HEK293 (cell line): ENCODE measurements at regions not wholly inside any gene's neighbourhood (a gene's known extent, or its start where the extent isn't known, plus 50 kb on each side); places are given as distances from the start of the nearest gene placed in this dataset.

ENCODE experiments used
- BCL6B ChIP-seq: fragments of 450-650 bp; formaldehyde crosslinking; IDR thresholded peaks from 2 replicates; pipeline ENCODE4 v1.5.1; 2017; ENCODE audit warnings: missing biosample characterization, missing genetic modification characterization
- ELK4 ChIP-seq: IDR thresholded peaks from 2 replicates; pipeline ENCODE4 v1.6.1; 2011; ENCODE audit warnings: mild to moderate bottlenecking, low read depth, low read length, borderline replicate concordance
- GFI1B ChIP-seq: fragments of 450-650 bp; formaldehyde crosslinking; IDR thresholded peaks from 2 replicates; pipeline ENCODE4 v1.5.1; 2016; ENCODE audit warnings: missing biosample characterization, missing genetic modification characterization
- HOXD13 ChIP-seq: sonication (generic); formaldehyde crosslinking; IDR thresholded peaks from 2 replicates; pipeline ENCODE4 v1.8.0; 2022; ENCODE audit warnings: missing genetic modification reagents, borderline replicate concordance
- MEIS1 ChIP-seq: sonication (generic); formaldehyde crosslinking; IDR thresholded peaks from 2 replicates; pipeline ENCODE4 v1.8.1; 2022; ENCODE audit warnings: missing genetic modification reagents, mild to moderate bottlenecking, borderline replicate concordance
- TRIM28 ChIP-seq: IDR thresholded peaks from 2 replicates; pipeline ENCODE4 v1.6.1; 2011; ENCODE audit warnings: low read length, control low read depth, borderline replicate concordance
- ZNF121 ChIP-seq: fragments of 450-650 bp; formaldehyde crosslinking; IDR thresholded peaks from 2 replicates; pipeline ENCODE4 v1.5.1; 2016; ENCODE audit warnings: missing biosample characterization, missing genetic modification characterization
- ZNF148 ChIP-seq: fragments of 450-650 bp; formaldehyde crosslinking; IDR thresholded peaks from 2 replicates; pipeline ENCODE4 v1.5.0; 2017; ENCODE audit warnings: missing biosample characterization, missing genetic modification characterization, borderline replicate concordance
- ZNF157 ChIP-seq: fragments of 450-650 bp; formaldehyde crosslinking; IDR thresholded peaks from 2 replicates; pipeline ENCODE4 v1.5.1; 2016; ENCODE audit warnings: missing biosample characterization, missing genetic modification characterization
- ZNF16 ChIP-seq: fragments of 450-650 bp; formaldehyde crosslinking; IDR thresholded peaks from 2 replicates; pipeline ENCODE4 v1.5.1; 2016; ENCODE audit warnings: low read depth, missing biosample characterization, missing genetic modification characterization
- ZNF184 ChIP-seq: fragments of 450-650 bp; IDR thresholded peaks from 2 replicates; pipeline ENCODE4 v1.5.1; 2018; ENCODE audit warnings: missing biosample characterization, mild to moderate bottlenecking, missing genetic modification characterization
- ZNF19 ChIP-seq: fragments of 450-650 bp; formaldehyde crosslinking; IDR thresholded peaks from 2 replicates; pipeline ENCODE4; 2016; ENCODE audit warnings: missing biosample characterization, missing genetic modification characterization, low read depth
- ZNF324 ChIP-seq: fragments of 450-650 bp; formaldehyde crosslinking; IDR thresholded peaks from 2 replicates; pipeline ENCODE4 v1.5.1; 2016; ENCODE audit warnings: missing biosample characterization, missing genetic modification characterization
- ZNF354C ChIP-seq: fragments of 450-650 bp; formaldehyde crosslinking; IDR thresholded peaks from 2 replicates; pipeline ENCODE4 v1.5.1; 2016; ENCODE audit warnings: missing biosample characterization, missing genetic modification characterization, low read depth, borderline replicate concordance
- ZNF37A ChIP-seq: fragments of 450-650 bp; IDR thresholded peaks from 2 replicates; pipeline ENCODE4 v1.5.1; 2018; ENCODE audit warnings: missing biosample characterization, missing genetic modification characterization
- ZNF404 ChIP-seq: fragments of 450-650 bp; formaldehyde crosslinking; IDR thresholded peaks from 2 replicates; pipeline ENCODE4 v1.5.1; 2017; ENCODE audit warnings: missing biosample characterization, missing genetic modification characterization
- ZNF423 ChIP-seq: fragments of 450-650 bp; formaldehyde crosslinking; IDR thresholded peaks from 2 replicates; pipeline ENCODE4 v1.5.1; 2016; ENCODE audit warnings: missing biosample characterization, missing genetic modification characterization
- ZNF48 ChIP-seq: fragments of 450-650 bp; formaldehyde crosslinking; IDR thresholded peaks from 2 replicates; pipeline ENCODE4 v1.5.1; 2016; ENCODE audit warnings: missing biosample characterization, missing genetic modification characterization
- ZNF548 ChIP-seq: fragments of 450-650 bp; formaldehyde crosslinking; IDR thresholded peaks from 2 replicates; pipeline ENCODE4 v1.5.1; 2016; ENCODE audit warnings: missing biosample characterization, missing genetic modification characterization
- ZNF639 ChIP-seq: fragments of 450-650 bp; formaldehyde crosslinking; IDR thresholded peaks from 2 replicates; pipeline ENCODE4 v1.5.1; 2016; ENCODE audit warnings: missing biosample characterization, missing genetic modification characterization
- ZNF664 ChIP-seq: fragments of 450-650 bp; formaldehyde crosslinking; IDR thresholded peaks from 2 replicates; pipeline ENCODE4 v1.5.1; 2016; ENCODE audit warnings: missing biosample characterization, missing genetic modification characterization
- ZNF707 ChIP-seq: fragments of 450-650 bp; formaldehyde crosslinking; IDR thresholded peaks from 2 replicates; pipeline ENCODE4 v1.5.1; 2016; ENCODE audit warnings: missing biosample characterization, missing genetic modification characterization
- ZNF768 ChIP-seq: fragments of 450-650 bp; formaldehyde crosslinking; IDR thresholded peaks from 2 replicates; pipeline ENCODE4 v1.5.1; 2018; ENCODE audit warnings: missing biosample characterization, mild to moderate bottlenecking, missing genetic modification characterization
- ZNF776 ChIP-seq: fragments of 450-650 bp; formaldehyde crosslinking; IDR thresholded peaks from 2 replicates; pipeline ENCODE4 v1.5.0; 2017; ENCODE audit warnings: missing biosample characterization, missing genetic modification characterization, borderline replicate concordance
- ZXDB ChIP-seq: fragments of 450-650 bp; formaldehyde crosslinking; IDR thresholded peaks from 2 replicates; pipeline ENCODE4 v1.5.1; 2016; ENCODE audit warnings: missing biosample characterization, missing genetic modification characterization
- TF ChIP-seq, protein P1 (sequence below): fragments of 450-650 bp; formaldehyde crosslinking; IDR thresholded peaks from 2 replicates; pipeline ENCODE4 v1.5.1; 2016; ENCODE audit warnings: missing biosample characterization, missing genetic modification characterization, borderline replicate concordance
- TF ChIP-seq, protein P2 (sequence below): fragments of 450-650 bp; formaldehyde crosslinking; IDR thresholded peaks from 2 replicates; pipeline ENCODE4 v1.5.1; 2016; ENCODE audit warnings: missing biosample characterization, missing genetic modification characterization
- TF ChIP-seq, protein P3 (sequence below): fragments of 450-650 bp; formaldehyde crosslinking; IDR thresholded peaks from 2 replicates; pipeline ENCODE4 v1.5.1; 2016; ENCODE audit warnings: missing biosample characterization, missing genetic modification characterization
- TF ChIP-seq, protein P4 (sequence below): fragments of 450-650 bp; formaldehyde crosslinking; IDR thresholded peaks from 2 replicates; pipeline ENCODE4 v1.5.1; 2016; ENCODE audit warnings: missing biosample characterization, missing genetic modification characterization

DNA sequence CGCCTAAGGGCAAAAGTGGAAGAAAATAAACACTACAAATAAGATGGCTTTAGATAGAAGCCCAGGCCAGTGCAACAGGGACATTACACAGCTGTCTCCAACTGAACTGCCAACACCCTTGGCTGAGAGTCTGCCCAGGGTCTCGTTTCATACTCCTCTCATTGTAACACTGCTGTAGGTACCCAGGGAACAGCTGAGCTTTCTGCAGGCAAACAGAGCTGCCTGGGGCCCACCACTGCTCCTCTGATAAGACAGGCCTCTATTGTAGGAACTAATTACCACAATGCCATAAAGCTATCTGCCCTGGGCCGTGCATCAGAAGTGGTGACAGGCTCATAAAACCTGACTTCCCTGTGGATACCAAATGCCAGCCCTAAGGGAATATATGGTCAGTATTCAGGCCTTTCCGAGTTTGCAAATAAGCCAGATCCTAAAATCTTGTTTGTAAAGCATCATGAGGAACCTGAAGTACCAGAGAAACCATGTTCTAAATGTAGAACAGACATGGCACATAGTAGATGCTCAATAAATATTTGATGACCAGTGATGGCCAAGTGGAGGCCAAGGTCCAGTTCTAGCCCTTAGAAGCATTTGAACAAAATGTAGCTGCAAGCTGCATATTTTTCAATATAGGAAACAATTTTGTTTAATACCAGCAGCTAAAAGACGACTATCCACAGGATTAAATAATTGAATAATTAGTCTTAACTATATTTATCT lies 84.3 kb upstream of the NEO1 start (continued):
- TF ChIP-seq ZNF148 (tag by site-specific recombination) (no peak), ZNF664 (tag by site-specific recombination) (peak; percentile 100), MEIS1 (CRISPR knock-in tag) (no peak), ZNF324 (no peak), BCL6B (tag by site-specific recombination) (no peak), ZNF184 (tag by site-specific recombination) (no peak), ZNF404 (no peak), ZNF707 (tag by site-specific recombination) (no peak), ELK4 (no peak), TRIM28 (peak; percentile 77; the same call in 1 of the 2 replicates), HOXD13 (no peak), ZNF423 (tag by site-specific recombination) (peak; percentile 83; the same call in 1 of the 2 replicates), ZNF354C (no peak), ZNF19 (tag by site-specific recombination) (no peak), ZNF776 (tag by site-specific recombination) (no peak), ZNF16 (tag by site-specific recombination) (no peak), ZNF768 (no peak), ZXDB (tag by site-specific recombination) (0 out of 2 replicates have a peak, but pooled peaks have one; percentile 17), ZNF121 (tag by site-specific recombination) (peak; percentile 67; the same call in 1 of the 2 replicates), ZNF548 (tag by site-specific recombination) (no peak), ZNF37A (tag by site-specific recombination) (no peak), ZNF48 (tag by site-specific recombination) (no peak), GFI1B (tag by site-specific recombination) (no peak), ZNF639 (tag by site-specific recombination) (no peak), ZNF157 (tag by site-specific recombination) (no peak)
- TF ChIP-seq, protein P1, sequence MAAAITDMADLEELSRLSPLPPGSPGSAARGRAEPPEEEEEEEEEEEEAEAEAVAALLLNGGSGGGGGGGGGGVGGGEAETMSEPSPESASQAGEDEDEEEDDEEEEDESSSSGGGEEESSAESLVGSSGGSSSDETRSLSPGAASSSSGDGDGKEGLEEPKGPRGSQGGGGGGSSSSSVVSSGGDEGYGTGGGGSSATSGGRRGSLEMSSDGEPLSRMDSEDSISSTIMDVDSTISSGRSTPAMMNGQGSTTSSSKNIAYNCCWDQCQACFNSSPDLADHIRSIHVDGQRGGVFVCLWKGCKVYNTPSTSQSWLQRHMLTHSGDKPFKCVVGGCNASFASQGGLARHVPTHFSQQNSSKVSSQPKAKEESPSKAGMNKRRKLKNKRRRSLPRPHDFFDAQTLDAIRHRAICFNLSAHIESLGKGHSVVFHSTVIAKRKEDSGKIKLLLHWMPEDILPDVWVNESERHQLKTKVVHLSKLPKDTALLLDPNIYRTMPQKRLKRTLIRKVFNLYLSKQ = no peak
- TF ChIP-seq, protein P2, sequence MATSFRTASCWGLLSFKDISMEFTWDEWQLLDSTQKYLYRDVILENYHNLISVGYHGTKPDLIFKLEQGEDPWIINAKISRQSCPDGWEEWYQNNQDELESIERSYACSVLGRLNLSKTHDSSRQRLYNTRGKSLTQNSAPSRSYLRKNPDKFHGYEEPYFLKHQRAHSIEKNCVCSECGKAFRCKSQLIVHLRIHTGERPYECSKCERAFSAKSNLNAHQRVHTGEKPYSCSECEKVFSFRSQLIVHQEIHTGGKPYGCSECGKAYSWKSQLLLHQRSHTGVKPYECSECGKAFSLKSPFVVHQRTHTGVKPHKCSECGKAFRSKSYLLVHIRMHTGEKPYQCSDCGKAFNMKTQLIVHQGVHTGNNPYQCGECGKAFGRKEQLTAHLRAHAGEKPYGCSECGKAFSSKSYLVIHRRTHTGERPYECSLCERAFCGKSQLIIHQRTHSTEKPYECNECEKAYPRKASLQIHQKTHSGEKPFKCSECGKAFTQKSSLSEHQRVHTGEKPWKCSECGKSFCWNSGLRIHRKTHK (tag by site-specific recombination) = no peak
- TF ChIP-seq, protein P3, sequence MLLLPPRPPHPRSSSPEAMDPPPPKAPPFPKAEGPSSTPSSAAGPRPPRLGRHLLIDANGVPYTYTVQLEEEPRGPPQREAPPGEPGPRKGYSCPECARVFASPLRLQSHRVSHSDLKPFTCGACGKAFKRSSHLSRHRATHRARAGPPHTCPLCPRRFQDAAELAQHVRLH (tag by site-specific recombination) = peak; percentile 72; the same call in 1 of the 2 replicates
- TF ChIP-seq, protein P4, sequence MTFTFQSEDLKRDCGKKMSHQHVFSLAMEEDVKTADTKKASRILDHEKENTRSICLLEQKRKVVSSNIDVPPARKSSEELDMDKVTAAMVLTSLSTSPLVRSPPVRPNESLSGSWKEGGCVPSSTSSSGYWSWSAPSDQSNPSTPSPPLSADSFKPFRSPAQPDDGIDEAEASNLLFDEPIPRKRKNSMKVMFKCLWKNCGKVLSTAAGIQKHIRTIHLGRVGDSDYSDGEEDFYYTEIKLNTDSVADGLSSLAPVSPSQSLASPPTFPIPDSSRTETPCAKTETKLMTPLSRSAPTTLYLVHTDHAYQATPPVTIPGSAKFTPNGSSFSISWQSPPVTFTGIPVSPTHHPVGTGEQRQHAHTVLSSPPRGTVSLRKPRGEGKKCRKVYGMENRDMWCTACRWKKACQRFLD (tag by site-specific recombination) = no peak
